ENCODE measurements at regions not wholly inside any gene's neighbourhood (a gene's known extent, or its start where the extent isn't known, plus 50 kb on each side); places are given as distances from the start of the nearest gene placed in this dataset.

- H3K4me3 ChIP-seq: no peak overlapping the region
- H3K9me3 ChIP-seq: no peaks in the 10 kb centered on the region
- no peak overlapping the region for H3K27ac ChIP-seq
- TF ChIP-seq POLR2A (IDR thresholded peaks at IDR 0.05) (no peak), CTCF (IDR thresholded peaks at IDR 0.05) (no peak), POLR2AphosphoS5 (IDR thresholded peaks at IDR 0.05) (no peak), EP300 (IDR thresholded peaks at IDR 0.05) (no peak)
- no peaks in the 10 kb centered on the region for H3K36me3 ChIP-seq
- 88% methylated on average over 8 of the region's 10 CpGs for WGBS
- peaks cover 3% of the 10 kb centered on the region for H3K27me3 ChIP-seq
- no peak for DNase-seq (ENCODE audit: low spot score in 2 of 2)
- H3K4me1 ChIP-seq: no peaks in the 10 kb centered on the region
These were observed 297.2 kb downstream of the ADGRD1 start for GRCh38 chr12:131250951-131251315.

- no peak for DNase-seq (ENCODE audit: low spot score in 2 of 2)
- 78% methylated on average over 14 of the region's 16 CpGs for WGBS
- Histone ChIP-seq H3K36me3 (no peaks in the 10 kb centered on the region), H3K27ac (no peak overlapping the region), H3K9me3 (peaks cover 3% of the 10 kb centered on the region), H3K4me1 (no peaks in the 10 kb centered on the region), H3K4me3 (no peak overlapping the region), H3K27me3 (no peaks in the 10 kb centered on the region)
- TF ChIP-seq CTCF (IDR thresholded peaks at IDR 0.05) (no peak), EP300 (IDR thresholded peaks at IDR 0.05) (no peak), POLR2A (IDR thresholded peaks at IDR 0.05) (no peak), POLR2AphosphoS5 (IDR thresholded peaks at IDR 0.05) (no peak)
These were observed 297.8 kb downstream of the ADGRD1 start for GRCh38 chr12:131251336-131252101.

GRCh38 chr12:131253376-131254026 lies 299.8 kb downstream of the ADGRD1 start:
- TF ChIP-seq POLR2AphosphoS5 (IDR thresholded peaks at IDR 0.05) (no peak), POLR2A (IDR thresholded peaks at IDR 0.05) (no peak), EP300 (IDR thresholded peaks at IDR 0.05) (no peak), CTCF (IDR thresholded peaks at IDR 0.05) (no peak)
- peaks cover 4% of the 10 kb centered on the region for H3K9me3 ChIP-seq
- 89% methylated on average over 6 of the region's 6 CpGs for WGBS

GRCh38 chr12:131254374-131254773 lies 300.7 kb downstream of the ADGRD1 start:
- no peaks in the 10 kb centered on the region for H3K36me3 ChIP-seq
- peaks cover 4% of the 10 kb centered on the region for H3K9me3 ChIP-seq
- no peak overlapping the region for H3K27ac ChIP-seq
- no peaks in the 10 kb centered on the region for H3K4me1 ChIP-seq
- no peak overlapping the region for H3K4me3 ChIP-seq
- DNase-seq (ENCODE audit: low spot score in 2 of 2): no peak
- no peaks in the 10 kb centered on the region for H3K27me3 ChIP-seq
- TF ChIP-seq CTCF (IDR thresholded peaks at IDR 0.05) (no peak), POLR2A (IDR thresholded peaks at IDR 0.05) (no peak), EP300 (IDR thresholded peaks at IDR 0.05) (no peak), POLR2AphosphoS5 (IDR thresholded peaks at IDR 0.05) (no peak)
- 80% methylated on average over 2 of the region's 2 CpGs for WGBS

More at GRCh38 chr12:131253376-131254026, 299.8 kb downstream of the ADGRD1 start:
- no peaks in the 10 kb centered on the region for H3K27me3 ChIP-seq
- no peak overlapping the region for H3K27ac ChIP-seq
- DNase-seq (ENCODE audit: low spot score in 2 of 2): no peak
- H3K4me1 ChIP-seq: no peaks in the 10 kb centered on the region
- H3K36me3 ChIP-seq: no peaks in the 10 kb centered on the region
- no peak overlapping the region for H3K4me3 ChIP-seq

GRCh38 chr12:131258398-131258797 lies 304.7 kb downstream of the ADGRD1 start:
- Histone ChIP-seq H3K27ac (no peak overlapping the region), H3K4me3 (no peak overlapping the region), H3K36me3 (no peaks in the 10 kb centered on the region), H3K27me3 (no peaks in the 10 kb centered on the region), H3K4me1 (no peaks in the 10 kb centered on the region), H3K9me3 (peaks cover 4% of the 10 kb centered on the region)
- no peak for DNase-seq (ENCODE audit: low spot score in 2 of 2)
- WGBS: 69% methylated on average over 8 of the region's 8 CpGs
- TF ChIP-seq POLR2AphosphoS5 (IDR thresholded peaks at IDR 0.05): no peak
- no peak for TF ChIP-seq CTCF (IDR thresholded peaks at IDR 0.05)
- TF ChIP-seq POLR2A (IDR thresholded peaks at IDR 0.05): no peak
- no peak for TF ChIP-seq EP300 (IDR thresholded peaks at IDR 0.05)

Data from suprapubic skin (tissue), 4 donors.